Skin epidermis (tissue), 12 donors: ENCODE measurements at regions not wholly inside any gene's neighbourhood (a gene's known extent, or its start where the extent isn't known, plus 50 kb on each side); places are given as distances from the start of the nearest gene placed in this dataset.
"Not testable (repeated sequence)": the region's sequence is repeated elsewhere in the genome, so short reads cannot be mapped to it uniquely, and the experiment has no call there.

Experiments used
- H3K27ac ChIP-seq, 21 experiments: fragments of 200-600 bp; sonication (generic) in 11 of 21; one replicate each; pipeline ENCODE4 v1.5.0; 2020; ENCODE audit warnings: mild to moderate bottlenecking in 3 of 21, inconsistent platforms in 2 of 21, moderate library complexity in 2 of 21
- H3K4me3 ChIP-seq, 7 experiments: fragments of 200-600 bp; sonication (generic) in 2 of 7; one replicate each; pipeline ENCODE4 v1.5.0; 2020; ENCODE audit warnings: inconsistent platforms in 2 of 7, mild to moderate bottlenecking in 2 of 7, moderate library complexity in 1 of 7

DNA sequence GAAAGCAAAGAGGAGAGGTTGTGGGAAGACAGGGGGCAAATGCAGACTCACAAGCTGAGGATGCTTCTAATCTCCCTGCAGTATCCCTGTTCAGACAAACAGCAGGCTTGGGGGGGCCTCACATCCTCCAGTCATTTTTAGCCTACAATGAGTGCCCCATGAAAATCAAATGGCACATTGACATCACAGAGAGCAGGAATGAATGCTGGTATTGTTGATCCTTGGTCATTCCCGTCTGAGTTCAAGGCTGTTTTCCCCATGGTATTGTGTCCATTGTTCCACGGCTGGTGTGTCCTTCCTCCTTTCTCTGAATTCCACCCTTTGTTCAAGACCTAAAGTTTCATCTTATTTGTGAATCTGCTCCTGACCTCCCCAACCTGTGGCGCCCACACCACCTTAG is 545.6 kb downstream of the AJAP1 start:
- no peak overlapping the region for H3K27ac ChIP-seq
- no peak overlapping the region for H3K4me3 ChIP-seq

DNA sequence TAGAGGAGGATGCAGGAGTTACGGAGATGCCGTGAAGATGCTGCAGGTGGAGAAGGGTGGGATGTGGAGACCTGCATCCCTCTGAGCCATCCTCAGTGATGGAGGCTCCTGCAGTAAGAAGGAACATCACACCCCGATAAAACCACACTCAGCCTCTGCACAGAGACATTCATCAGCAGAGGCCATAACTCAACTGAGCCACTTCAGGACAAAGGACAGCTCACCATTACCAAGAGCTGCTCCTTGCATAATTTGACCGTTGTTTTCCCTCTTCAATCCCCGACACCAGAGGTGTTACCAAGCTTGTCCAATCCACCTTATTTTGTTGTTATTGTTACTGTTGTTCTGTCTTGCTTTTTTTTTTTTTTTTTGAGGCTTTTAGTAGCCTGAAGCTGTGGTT is 543.9 kb downstream of the AJAP1 start:
- H3K27ac ChIP-seq, result no peak overlapping the region
- H3K4me3 ChIP-seq, result no peak overlapping the region

DNA sequence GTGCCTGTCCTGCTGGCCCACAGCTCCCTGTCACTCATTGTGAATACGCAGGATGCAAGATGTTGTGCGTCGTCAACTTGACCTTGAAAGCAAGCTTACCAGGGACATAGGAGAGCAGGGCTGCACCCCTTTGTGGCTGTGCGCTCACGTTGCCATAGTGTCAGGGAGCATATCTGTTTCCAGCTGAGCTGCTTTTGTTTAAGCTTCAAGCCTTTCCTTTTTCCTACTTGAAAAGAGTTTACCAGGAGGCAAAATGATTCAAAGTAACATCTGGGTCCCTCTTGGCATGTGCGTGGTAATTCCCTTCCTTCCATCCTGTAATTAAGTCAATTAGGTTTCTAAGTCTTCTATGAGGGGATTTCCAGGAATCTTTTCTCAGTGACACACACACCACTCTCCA is 537.1 kb downstream of the AJAP1 start:
- Histone ChIP-seq H3K27ac (no peak overlapping the region), H3K4me3 (no peak overlapping the region)

DNA sequence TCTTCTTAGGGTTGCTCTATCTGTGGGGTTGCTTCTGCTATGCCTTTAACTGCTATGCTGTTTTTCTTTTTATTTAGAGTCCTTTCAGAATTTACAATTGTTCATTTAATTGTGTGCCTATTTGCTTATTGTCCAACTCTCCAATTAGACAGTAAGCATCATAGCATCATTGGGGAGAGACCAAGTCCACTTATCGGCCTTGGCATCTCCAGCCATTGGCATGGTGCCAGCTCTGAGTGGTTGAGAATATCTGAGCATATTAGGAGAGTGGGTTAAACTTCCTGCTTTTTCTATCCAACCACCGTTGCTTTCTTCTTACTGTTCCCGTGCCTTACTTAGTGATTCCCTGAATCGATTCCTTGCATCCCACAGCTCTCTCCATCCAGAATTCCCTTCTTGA is 535.0 kb downstream of the AJAP1 start:
- H3K27ac ChIP-seq, result no peak overlapping the region
- no peak overlapping the region for H3K4me3 ChIP-seq

DNA sequence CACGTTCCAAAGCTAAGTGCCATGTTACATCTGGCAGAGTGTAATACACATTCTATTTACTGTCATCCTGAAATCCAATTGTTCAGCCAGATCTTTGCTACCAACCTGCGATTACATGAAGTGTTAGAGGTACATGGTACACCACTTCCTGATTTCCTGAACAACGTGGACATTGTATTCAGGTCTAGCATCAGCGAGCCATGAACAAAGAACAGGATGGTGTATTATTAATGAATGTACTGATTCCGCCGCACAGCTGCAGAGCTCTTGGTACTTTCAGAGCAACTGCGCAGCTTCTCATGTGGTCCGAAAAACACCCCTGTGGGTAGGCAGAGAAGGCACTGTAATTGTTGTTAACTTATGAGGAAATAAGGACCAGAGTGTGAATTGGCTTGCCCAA is 511.4 kb downstream of the AJAP1 start:
- Histone ChIP-seq H3K27ac (no peak overlapping the region), H3K4me3 (no peak overlapping the region)

DNA sequence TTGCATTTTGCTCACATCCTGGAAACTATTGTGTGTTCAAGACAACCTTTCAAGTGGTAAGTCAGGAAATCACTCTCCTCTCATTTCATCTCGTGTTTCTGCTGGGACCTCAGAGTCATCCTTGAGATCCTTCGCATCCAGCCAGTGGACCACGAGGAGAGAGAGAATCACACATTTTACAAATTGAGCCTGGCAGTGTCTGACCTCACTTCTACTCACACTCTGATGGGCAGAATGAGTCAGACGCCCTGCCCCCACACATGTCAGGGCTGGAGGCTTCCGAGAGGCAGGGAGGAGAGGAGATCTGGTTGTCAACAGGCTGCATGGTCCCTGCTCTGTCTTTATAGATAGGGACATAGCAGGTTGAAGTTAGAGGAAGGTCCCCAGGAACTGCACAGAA is 509.7 kb downstream of the AJAP1 start:
- Histone ChIP-seq H3K27ac (no peak overlapping the region), H3K4me3 (no peak overlapping the region)

DNA sequence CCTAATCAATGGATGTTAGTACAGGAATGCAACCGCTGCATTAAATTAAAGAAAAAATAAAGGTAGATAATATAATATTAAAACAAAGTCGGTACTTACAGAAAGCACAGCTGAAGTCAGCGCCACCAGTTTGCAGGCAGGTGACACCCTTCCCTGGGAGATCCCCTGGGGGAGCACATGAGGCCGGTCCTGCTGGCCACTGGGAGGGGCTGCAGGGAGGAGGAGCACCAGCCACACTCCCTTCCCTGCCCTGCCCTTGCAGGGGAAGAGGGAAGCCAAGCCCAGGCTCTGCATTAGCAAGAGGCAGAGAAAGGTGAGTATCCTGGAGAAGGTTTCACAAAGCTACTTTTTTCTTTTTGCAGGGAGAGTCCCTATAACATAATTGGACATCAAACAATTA is 507.0 kb downstream of the AJAP1 start:
- no peak overlapping the region for H3K4me3 ChIP-seq
- H3K27ac ChIP-seq, result no peak overlapping the region

DNA sequence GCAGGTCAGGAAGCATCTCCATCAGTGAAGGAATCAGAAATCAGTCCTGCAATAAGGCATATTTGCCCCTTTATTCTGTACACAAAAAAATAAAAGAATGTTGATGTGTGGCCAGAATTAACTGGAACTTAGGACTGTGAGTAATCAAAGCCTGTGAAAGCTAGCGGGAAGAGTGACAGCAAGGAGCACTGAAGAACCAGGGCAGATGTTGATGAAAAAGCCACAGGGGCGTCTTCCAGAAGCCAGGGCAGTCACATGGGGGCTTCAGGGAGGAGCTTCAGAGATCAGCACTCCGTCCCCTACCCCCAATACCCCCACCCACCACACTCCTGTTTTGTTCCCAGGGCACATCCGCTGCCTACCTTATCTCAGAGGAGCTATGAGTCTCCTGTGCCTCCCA is 502.8 kb downstream of the AJAP1 start:
- Histone ChIP-seq H3K27ac (no peak overlapping the region), H3K4me3 (no peak overlapping the region)

DNA sequence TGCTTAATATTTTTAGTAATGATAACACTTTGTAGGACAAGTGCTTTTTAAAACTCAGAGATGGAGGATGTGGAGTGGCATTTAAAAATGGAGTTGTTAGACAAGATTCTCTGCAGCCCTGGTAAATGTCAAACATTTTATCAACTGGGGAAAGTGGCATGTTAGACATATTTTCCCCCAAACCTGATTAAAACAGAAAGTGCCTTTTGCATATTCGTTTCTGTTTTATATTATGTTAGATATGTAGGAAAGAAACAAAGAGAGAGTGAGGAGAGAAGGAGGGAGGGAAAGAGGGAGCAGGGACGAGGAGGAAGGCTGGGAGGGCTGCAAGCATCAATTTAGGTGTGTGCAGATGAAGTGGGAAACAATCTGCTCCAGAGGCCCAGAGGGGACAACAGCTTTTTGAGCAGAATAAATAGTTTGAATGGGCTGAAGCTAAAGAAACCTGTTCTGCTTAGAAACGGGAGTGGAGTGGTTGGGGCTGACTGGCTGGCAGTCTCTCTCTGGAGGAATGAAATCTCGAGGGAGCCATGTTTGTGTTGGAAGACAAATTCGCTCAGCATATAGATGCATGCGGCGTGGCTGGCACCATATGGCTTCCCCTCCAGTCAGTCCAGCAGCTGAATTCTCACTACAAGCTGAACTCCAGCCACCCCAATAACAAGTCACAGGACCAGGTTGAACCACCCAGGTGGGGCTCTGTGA is 502.2 kb downstream of the AJAP1 start:
- H3K4me3 ChIP-seq, result no peak overlapping the region
- no peak overlapping the region for H3K27ac ChIP-seq

DNA sequence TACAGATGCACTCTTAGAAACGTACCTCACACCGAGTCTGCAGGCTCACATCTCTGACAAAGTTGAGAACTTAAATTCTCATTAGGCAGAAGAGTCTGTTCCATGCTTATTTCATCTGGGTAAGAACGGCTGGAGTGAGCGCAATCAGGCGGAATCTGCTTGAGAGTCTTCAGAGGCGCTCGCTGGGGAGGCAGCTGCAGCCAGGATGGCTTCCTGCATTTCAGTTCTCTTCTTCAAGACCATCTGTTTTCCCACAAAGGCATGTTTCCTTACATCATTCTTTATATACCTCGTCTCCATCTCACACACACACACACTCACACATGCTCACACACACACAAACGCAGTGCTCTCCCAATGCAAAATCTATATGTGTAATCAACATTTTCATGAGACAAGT is 497.1 kb downstream of the AJAP1 start:
- no peak overlapping the region for H3K4me3 ChIP-seq
- H3K27ac ChIP-seq, result no peak overlapping the region

DNA sequence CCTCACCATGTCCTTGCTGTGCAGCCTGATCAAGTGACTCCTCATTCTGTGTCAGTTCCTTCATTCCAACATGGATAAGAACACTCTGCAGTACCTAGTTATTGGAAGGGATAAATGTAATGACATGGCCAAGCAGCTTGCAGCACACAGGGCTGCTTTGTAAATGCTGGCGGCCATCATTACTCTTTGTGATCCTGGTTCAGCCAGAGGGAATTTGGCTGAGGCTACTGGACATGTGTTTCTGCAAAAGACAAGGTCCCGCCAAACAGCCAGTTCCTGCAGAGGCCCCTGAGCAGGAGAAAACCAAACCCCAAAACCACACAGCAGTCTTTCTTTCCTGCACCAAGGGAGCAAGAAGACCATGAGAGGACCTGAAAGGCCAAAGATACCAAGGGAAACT is 495.8 kb downstream of the AJAP1 start:
- H3K27ac ChIP-seq, result no peak overlapping the region

DNA sequence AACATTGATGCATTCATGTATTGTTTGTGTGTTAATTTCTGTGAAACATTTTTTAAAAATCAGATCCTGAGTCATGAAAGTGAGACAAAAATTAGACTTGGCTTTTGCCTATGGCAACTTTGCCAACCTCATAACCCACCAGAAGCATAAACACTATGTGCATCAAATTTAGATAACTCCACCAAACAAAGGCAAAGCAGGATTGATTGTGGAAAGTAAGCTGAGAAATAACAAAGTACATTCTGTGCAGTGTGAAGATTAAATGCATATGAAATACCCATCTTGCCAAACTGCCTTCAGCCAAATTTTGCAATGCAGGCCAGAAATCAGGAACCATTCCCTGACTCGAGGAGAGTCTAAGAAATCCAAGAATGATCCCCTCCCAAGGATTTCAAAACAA is 493.4 kb downstream of the AJAP1 start:
- Histone ChIP-seq H3K4me3 (no peak overlapping the region), H3K27ac (no peak overlapping the region)

More for the DNA sequence above, 495.8 kb downstream of the AJAP1 start:
- H3K4me3 ChIP-seq, result no peak overlapping the region

DNA sequence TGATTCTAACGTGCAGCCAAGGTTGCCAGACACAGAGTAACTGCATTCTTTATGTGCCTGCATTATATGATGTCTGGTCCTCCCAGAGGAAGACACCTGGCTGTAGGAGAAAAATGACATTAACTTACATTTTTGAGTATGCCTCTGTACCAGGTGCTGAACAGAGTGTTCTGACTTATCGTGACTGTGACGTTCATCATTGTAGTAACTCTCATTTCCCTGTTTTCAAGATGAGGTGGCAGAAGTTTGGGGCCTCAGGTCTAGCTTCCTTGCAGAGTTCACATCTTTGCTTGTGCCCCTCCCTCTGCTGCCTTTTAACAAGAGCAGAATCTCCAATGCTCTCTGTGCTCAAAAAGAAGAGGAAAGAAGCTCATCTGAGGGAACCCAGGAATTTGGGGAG is 488.0 kb downstream of the AJAP1 start:
- H3K27ac ChIP-seq, result no peak overlapping the region
- no peak overlapping the region for H3K4me3 ChIP-seq

DNA sequence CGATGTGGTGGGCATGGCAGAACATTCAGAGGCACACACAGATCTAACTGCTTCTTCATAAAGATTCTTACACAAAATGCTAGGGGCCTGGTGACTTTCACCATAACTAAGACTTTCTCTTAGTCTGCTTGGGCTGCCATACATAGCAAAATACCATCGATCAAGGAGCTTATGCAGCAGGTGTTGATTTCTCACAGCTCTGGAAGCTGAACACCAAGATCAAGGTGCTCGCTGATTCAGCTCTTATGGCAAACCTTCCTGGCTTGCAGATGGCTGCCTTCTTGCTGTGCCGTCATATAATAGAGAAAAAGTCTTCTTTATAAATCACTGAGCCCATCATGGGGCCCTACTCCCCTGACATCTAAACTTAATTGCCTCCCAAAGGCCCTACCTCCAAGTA is 487.3 kb downstream of the AJAP1 start:
- H3K4me3 ChIP-seq, result no peak overlapping the region
- H3K27ac ChIP-seq, result no peak overlapping the region

DNA sequence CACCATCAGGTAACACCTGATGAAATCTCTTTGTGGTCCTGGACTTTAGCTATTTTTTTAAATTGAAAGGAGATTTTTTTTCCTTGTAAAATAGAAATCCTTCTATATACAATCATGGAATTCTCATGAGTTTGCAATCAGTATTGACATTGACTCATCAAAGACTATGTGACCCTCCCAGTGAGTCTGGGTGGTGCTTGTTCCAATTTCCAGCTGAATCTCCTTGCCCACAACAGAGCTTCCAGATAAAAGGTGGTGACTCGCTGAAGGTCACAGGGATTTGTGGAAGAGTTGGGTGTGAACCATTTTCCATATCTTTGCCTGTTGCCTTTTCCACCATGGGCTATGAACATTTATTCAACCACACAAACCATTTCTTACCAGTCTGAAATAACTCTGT is 486.6 kb downstream of the AJAP1 start:
- no peak overlapping the region for H3K4me3 ChIP-seq
- H3K27ac ChIP-seq, result no peak overlapping the region

DNA sequence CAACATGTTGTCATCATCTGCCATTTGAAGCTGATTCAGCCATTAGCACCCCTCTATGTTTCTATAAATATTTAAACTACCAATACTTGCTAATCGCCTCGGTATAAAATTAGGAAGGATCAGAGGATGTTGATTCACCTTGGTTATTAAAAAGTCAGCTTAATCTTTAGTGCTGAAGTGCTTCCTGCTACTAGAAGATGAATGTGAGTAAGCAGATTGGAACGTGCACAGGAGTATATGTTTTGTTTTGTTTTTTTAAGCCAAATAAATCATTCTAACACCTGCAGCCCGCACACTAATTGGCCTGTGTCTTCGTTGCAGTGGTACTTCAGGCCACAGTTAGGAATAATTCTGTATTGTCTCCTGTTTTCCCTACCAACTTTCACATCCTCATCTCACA is 485.7 kb downstream of the AJAP1 start:
- no peak overlapping the region for H3K27ac ChIP-seq
- H3K4me3 ChIP-seq, result no peak overlapping the region

DNA sequence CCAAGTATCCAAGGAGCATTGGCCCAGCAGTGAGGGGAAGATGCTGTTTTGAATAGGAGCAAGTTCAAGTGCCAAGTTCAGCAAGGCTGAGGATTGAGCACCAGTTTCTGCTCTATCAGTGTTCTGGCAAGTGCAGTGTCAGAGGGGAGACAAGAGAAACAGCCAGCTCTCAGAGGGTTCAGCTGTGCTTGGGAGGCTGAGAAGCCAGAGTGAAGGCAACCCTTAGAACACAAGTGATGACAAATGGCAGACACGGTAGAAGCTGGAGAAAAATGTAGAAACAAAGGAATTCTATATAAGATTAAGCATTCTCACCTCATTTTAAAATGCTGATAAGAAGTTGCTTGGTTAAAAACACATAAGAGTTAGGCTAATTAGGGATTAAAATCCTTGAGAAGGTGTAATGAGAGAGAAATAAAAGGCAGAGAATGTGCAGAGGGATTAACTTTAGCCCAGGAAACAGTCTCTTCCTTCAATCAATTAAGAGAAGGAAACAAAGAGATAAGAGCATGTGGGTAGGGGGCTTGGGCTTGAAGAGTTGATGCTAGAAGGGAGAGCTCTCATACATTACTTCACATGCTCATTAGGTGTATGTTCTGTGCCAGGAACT is 475.4 kb downstream of the AJAP1 start:
- Histone ChIP-seq H3K4me3 (no peak overlapping the region), H3K27ac (no peak overlapping the region)

DNA sequence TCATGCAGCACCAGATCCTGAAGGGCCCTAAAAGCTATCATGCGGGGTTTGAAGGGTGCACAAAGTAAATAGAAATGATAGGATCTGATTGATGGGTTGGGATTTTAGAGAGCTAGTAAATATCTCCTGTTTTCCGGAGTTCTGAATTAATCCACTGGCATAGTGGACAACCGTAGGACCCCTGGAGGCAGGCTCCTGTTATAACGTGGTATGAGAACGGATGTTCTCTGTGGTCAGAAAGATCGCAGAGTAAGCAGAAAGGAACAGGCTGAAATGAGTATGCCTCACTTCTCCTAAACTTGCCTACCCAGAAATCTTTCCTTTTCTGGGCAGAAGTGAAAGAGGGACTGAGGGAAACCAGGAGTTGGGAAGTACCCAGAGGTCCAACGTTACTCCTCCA is 470.8 kb downstream of the AJAP1 start:
- Histone ChIP-seq H3K27ac (no peak overlapping the region), H3K4me3 (no peak overlapping the region)

DNA sequence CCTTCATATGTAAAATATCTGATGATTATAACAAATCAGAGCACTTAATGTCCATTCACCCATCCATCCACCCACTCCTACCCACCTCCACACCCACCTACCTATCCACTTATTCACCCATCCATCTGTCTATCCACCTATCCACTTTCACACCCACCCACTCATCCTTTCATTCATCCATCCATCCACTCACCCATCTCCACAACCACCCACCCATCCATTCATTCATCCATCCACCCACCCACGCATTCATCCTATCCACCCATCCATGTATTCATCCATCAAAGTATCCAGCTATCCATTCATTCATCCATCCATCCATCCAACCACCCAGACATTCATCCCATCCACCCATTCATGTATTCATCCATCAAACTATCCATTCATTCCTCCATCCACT is 466.1 kb downstream of the AJAP1 start:
- H3K4me3 ChIP-seq, result no peak overlapping the region
- H3K27ac ChIP-seq, result no peak overlapping the region

DNA sequence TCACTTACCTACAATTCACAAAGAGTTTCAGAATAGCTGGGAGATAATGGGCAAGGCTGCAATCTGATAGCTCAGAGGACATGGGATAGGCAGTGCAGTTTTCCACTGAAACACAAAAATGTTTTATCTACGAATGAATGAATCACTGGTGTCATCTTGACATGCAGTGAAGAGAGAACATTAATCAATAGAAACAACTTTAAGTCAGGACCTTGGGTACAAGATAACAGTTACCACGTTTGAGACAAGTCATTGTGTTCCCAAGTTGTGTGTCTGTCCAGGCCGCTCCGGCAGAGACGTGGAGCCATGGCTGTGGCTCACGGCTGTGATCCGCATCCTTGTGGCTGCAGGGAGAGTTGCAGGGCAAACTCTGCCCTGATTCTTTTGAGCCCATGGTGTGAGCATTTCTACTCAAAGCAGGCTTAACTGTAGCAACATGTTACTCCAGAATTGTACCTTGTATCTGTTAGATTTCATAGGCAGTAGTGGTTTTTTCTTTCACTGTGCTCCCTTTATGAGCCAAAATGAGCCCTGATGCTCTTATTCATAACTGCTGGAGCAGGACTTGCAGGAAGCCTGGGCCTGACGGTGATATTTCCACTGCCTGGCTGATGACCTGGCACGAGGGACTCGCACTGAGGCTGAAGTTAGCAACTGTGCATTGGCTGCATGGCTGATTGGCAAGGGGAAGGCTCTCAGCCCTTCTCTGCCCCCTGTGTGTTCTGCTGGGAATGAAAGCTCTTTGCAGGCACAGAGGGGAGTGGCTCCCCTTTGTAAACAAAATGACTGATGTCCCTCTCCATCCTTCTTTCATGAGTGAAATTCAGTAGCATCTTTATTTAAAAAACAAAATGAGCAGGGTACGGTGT is 465.2 kb downstream of the AJAP1 start:
- Histone ChIP-seq H3K27ac (no peak overlapping the region), H3K4me3 (no peak overlapping the region)

DNA sequence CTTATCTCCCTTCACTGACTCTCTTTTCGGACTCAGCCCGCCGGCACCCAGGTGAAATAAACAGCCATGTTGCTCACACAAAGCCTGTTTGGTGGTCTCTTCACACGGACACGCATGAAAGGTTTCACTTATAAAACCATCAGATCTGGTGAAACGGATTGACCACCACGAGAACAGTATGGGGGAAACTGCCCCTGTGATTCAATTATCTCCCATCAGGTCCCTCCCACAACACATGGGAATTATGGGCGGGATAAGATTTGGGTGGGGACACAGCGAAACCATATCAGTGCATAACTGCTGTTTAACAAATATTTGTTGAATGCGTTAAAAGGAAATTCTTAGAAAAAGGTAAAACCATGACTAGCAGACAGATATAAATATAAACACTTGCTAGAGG is 464.4 kb downstream of the AJAP1 start:
- not testable (repeated sequence) for H3K4me3 ChIP-seq, H3K27ac ChIP-seq
